G401 (cell line): ENCODE measurements at regions not wholly inside any gene's neighbourhood (a gene's known extent, or its start where the extent isn't known, plus 50 kb on each side); places are given as distances from the start of the nearest gene placed in this dataset.

Experiments
- DNase-seq: peaks from one replicate; pipeline ENCODE4 v3.0.0-alpha.2; 2015; ENCODE audit warnings: low spot score
- in situ Hi-C: cut with HindIII; loops from 2 replicates; pipeline ENCODE4 v1.10.0; 2016; ENCODE audit warnings: low sequenced_read_pairs, mixed read lengths

- in situ Hi-C loops, result no loop called here
- DNase-seq, result no peak
Observed at GRCh38 chr12:107955966-107956643, 173.0 kb upstream of the WSCD2 start.

- no peak for DNase-seq
Observed at GRCh38 chr12:107957459-107957858, 171.6 kb upstream of the WSCD2 start.

GRCh38 chr12:107963635-107964034, 165.5 kb upstream of the WSCD2 start:
- in situ Hi-C loops, result no loop called here
- no peak for DNase-seq

More at GRCh38 chr12:107957459-107957858, 171.6 kb upstream of the WSCD2 start:
- in situ Hi-C loops, result no loop called here

- in situ Hi-C loops, result no loop called here
- no peak for DNase-seq
Observed at GRCh38 chr12:107967170-107967569, 161.9 kb upstream of the WSCD2 start.

- in situ Hi-C loops, result no loop called here
- DNase-seq, result no peak
Observed at GRCh38 chr12:107973950-107974349, 155.1 kb upstream of the WSCD2 start.

- in situ Hi-C loops, result no loop called here
- DNase-seq, result no peak
Observed at GRCh38 chr12:107976331-107976730, 152.8 kb upstream of the WSCD2 start.

- in situ Hi-C loops, result no loop called here
Observed at GRCh38 chr12:107978201-107978600, 150.9 kb upstream of the WSCD2 start.

GRCh38 chr12:107978641-107979040, 150.4 kb upstream of the WSCD2 start:
- DNase-seq, result no peak
- in situ Hi-C loops, result no loop called here

More at GRCh38 chr12:107978201-107978600, 150.9 kb upstream of the WSCD2 start:
- DNase-seq, result no peak

- in situ Hi-C loops, result no loop called here
- DNase-seq, result peak; percentile 28
Observed at GRCh38 chr12:107983756-107984472, 145.2 kb upstream of the WSCD2 start.

GRCh38 chr12:107984973-107985372, 144.1 kb upstream of the WSCD2 start:
- in situ Hi-C loops, result no loop called here
- DNase-seq, result no peak

GRCh38 chr12:107986183-107986582, 142.9 kb upstream of the WSCD2 start:
- in situ Hi-C loops, result no loop called here

GRCh38 chr12:107990325-107990724, 138.8 kb upstream of the WSCD2 start:
- in situ Hi-C loops, result no loop called here
- peak; percentile 66 for DNase-seq

More at GRCh38 chr12:107986183-107986582, 142.9 kb upstream of the WSCD2 start:
- DNase-seq, result no peak

- in situ Hi-C loops, result no loop called here
- no peak for DNase-seq
Observed at GRCh38 chr12:107992029-107992428, 137.1 kb upstream of the WSCD2 start.

- in situ Hi-C loops, result no loop called here
- DNase-seq, result peak; percentile 34
Observed at GRCh38 chr12:107992870-107993451, 136.1 kb upstream of the WSCD2 start.

- no peak for DNase-seq
- in situ Hi-C loops, result no loop called here
Observed at GRCh38 chr12:107998863-107999262, 130.2 kb upstream of the WSCD2 start.

GRCh38 chr12:108000111-108000510, 129.0 kb upstream of the WSCD2 start:
- in situ Hi-C loops, result no loop called here
- no peak for DNase-seq

GRCh38 chr12:108004319-108004718, 124.8 kb upstream of the WSCD2 start:
- in situ Hi-C loops, result no loop called here
- DNase-seq, result no peak

- DNase-seq, result no peak
- in situ Hi-C loops, result no loop called here
Observed at GRCh38 chr12:108008163-108008905, 120.8 kb upstream of the WSCD2 start.

GRCh38 chr12:108009442-108010070, 119.5 kb upstream of the WSCD2 start:
- DNase-seq, result no peak
- in situ Hi-C loops, result no loop called here
